CD4-positive, alpha-beta memory T cell (primary cell): ENCODE measurements at regions not wholly inside any gene's neighbourhood (a gene's known extent, or its start where the extent isn't known, plus 50 kb on each side); places are given as distances from the start of the nearest gene placed in this dataset.
A peak's percentile ranks its signal among the peaks of the same experiment; 100 is the strongest.

Experiments used
- CTCF ChIA-PET: fragments of 350-600 bp; sonication (Branson Sonifier 250); formaldehyde crosslinking; loops from one replicate; lab custom pipeline; 2021; ENCODE audit warnings: inconsistent platforms; ENCODE audit not compliant: partially characterized antibody; lab: Charles Lee
- POLR2A ChIA-PET: fragments of 350-600 bp; sonication (Branson Sonifier 250); formaldehyde crosslinking; loops from one replicate; lab custom pipeline; 2021; ENCODE audit not compliant: partially characterized antibody; lab: Charles Lee
- DNase-seq, 5 donors: peaks; one replicate each; pipeline versions ENCODE4 v3.0.0 to v3.0.0-alpha.2; 2020 to 2022; ENCODE audit warnings: mixed read lengths in 1 of 5
- H3K27ac ChIP-seq: one replicate; pipeline ENCODE4 v1.7.0; 2013; ENCODE audit warnings: low read depth, low read length
- H3K27me3 ChIP-seq: 2 replicates; pipeline ENCODE4 v1.7.0; 2013; ENCODE audit warnings: mild to moderate bottlenecking, low read length, moderate library complexity; ENCODE audit not compliant: insufficient read depth
- H3K36me3 ChIP-seq: 2 replicates; pipeline ENCODE4 v1.7.0; 2013; ENCODE audit warnings: mild to moderate bottlenecking, low read length, moderate library complexity; ENCODE audit not compliant: insufficient read depth
- H3K4me1 ChIP-seq: 2 replicates; pipeline ENCODE4 v1.7.0; 2013; ENCODE audit warnings: mild to moderate bottlenecking, low read length, moderate library complexity; ENCODE audit not compliant: insufficient read depth
- H3K4me3 ChIP-seq, 2 donors: one replicate each; pipeline ENCODE4 v1.7.0; 2013; ENCODE audit warnings: low read length in 2 of 2, mild to moderate bottlenecking in 1 of 2
- H3K9me3 ChIP-seq, 2 donors: one replicate each; pipeline ENCODE4 v1.7.0; 2013; ENCODE audit warnings: low read length in 2 of 2, control low read depth in 1 of 2; ENCODE audit not compliant: control insufficient read depth in 1 of 2
- H3K27ac Mint-ChIP-seq, 7 donors: one replicate each; pipeline ENCODE4 v1.8.0; 2020 to 2021; ENCODE audit warnings: mixed read lengths in 7 of 7, mild to moderate bottlenecking in 6 of 7, inconsistent platforms in 3 of 7, moderate library complexity in 3 of 7
- H3K27me3 Mint-ChIP-seq, 2 donors: one replicate each; pipeline ENCODE4 v1.8.0; 2020 to 2021; ENCODE audit warnings: mixed read lengths in 2 of 2
- H3K36me3 Mint-ChIP-seq, 2 donors: one replicate each; pipeline ENCODE4 v1.8.0; 2020 to 2021; ENCODE audit warnings: mixed read lengths in 2 of 2, inconsistent platforms in 1 of 2, mild to moderate bottlenecking in 1 of 2
- H3K4me1 Mint-ChIP-seq, 4 donors: one replicate each; pipeline ENCODE4 v1.8.0; 2020 to 2021; ENCODE audit warnings: mixed read lengths in 4 of 4, mild to moderate bottlenecking in 1 of 4
- H3K4me3 Mint-ChIP-seq, 8 donors: one replicate each; pipeline ENCODE4 v1.8.0; 2020 to 2021; ENCODE audit warnings: mixed read lengths in 8 of 8, mild to moderate bottlenecking in 7 of 8, moderate library complexity in 6 of 8, inconsistent platforms in 3 of 8
- H3K9me3 Mint-ChIP-seq, 8 donors: one replicate each; pipeline ENCODE4 v1.8.0; 2020 to 2021; ENCODE audit warnings: mixed read lengths in 8 of 8, mild to moderate bottlenecking in 5 of 8, inconsistent platforms in 3 of 8, moderate library complexity in 1 of 8
- intact Hi-C: fragments of 100-400 bp; cut with micrococcal nuclease; formaldehyde crosslinking; loops from one replicate; pipeline ENCODE4 v1.15.1; 2023

DNA sequence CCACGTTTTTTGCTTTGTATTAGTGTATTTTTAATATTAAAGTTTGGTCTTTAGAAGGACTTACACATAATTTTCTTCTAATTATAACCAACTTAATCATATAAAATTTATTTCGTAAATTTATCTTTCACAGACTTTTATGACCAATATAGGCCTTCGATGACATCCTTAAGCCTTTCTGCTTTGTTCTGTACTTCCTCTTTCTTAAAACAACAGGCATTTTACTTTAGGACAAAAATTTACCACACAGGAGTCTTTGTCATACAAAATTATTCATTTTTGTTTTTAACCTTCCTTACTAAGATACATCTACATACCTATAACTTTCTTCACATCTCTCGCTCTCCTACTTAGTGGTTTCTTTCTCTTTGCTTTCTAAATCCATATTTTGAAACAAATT lies 56.3 kb downstream of the RGS12 start:
- H3K36me3 ChIP-seq = no peaks in the 10 kb centered on the region
- H3K27ac Mint-ChIP-seq = no peak overlapping the region
- DNase-seq = no peak
- no peaks in the 10 kb centered on the region for H3K9me3 ChIP-seq
- no peak overlapping the region for H3K27ac ChIP-seq
- no peak overlapping the region for H3K4me3 ChIP-seq
- H3K9me3 Mint-ChIP-seq = peaks cover 0 to 8% (median 0%) of the 10 kb centered on the region in 8 donors
- POLR2A ChIA-PET = no interaction called here
- peaks cover 4% of the 10 kb centered on the region for H3K4me1 ChIP-seq
- intact Hi-C loops = loop anchor here (5.0 kb wide), 1 partner anchor 47 kb away; no protein-coding TSS in a partner anchor
- CTCF ChIA-PET = no interaction called here
- peaks cover 5 to 10% (median 7%) of the 10 kb centered on the region in 4 donors for H3K4me1 Mint-ChIP-seq
- H3K27me3 ChIP-seq = no peaks in the 10 kb centered on the region
- no peaks in the 10 kb centered on the region for H3K36me3 Mint-ChIP-seq
- H3K4me3 Mint-ChIP-seq = no peak overlapping the region
- H3K27me3 Mint-ChIP-seq = no peaks in the 10 kb centered on the region

DNA sequence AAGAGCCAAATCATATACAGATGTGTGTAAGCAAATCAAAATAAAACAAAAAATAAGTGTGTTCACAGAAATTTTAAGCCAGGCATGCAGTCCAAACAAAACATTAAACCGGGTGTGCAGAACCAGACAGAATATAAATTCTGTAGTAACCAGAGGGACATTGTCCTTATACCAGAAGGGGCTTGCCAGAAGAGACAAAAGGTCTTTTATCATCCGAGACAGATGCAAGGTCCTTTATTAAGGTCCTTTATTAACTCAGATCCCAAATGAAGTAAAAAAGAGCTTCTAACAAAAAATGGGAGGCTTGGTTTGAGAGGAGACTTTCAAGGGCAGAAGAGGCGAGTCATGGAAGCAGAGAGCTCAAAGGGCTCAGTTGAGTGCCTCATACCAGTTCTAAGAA lies 59.2 kb downstream of the RGS12 start:
- intact Hi-C loops = no loop called here
- Mint-ChIP-seq H3K27me3 (no peaks in the 10 kb centered on the region), H3K9me3 (peaks cover 0 to 8% (median 0%) of the 10 kb centered on the region in 8 donors), H3K27ac (no peak overlapping the region), H3K4me1 (peaks cover 6 to 17% (median 13%) of the 10 kb centered on the region in 4 donors), H3K4me3 (no peak overlapping the region), H3K36me3 (no peaks in the 10 kb centered on the region)
- CTCF ChIA-PET = interaction anchor here (1.5 kb wide), 1 partner anchor 129 kb away, joined by 5 read pairs; no protein-coding TSS in a partner anchor
- DNase-seq = no peak
- H3K4me3 ChIP-seq = no peak overlapping the region
- no peaks in the 10 kb centered on the region for H3K4me1 ChIP-seq
- no peaks in the 10 kb centered on the region for H3K27me3 ChIP-seq
- no peak overlapping the region for H3K27ac ChIP-seq
- no peaks in the 10 kb centered on the region for H3K36me3 ChIP-seq
- POLR2A ChIA-PET = no interaction called here
- H3K9me3 ChIP-seq = no peaks in the 10 kb centered on the region

DNA sequence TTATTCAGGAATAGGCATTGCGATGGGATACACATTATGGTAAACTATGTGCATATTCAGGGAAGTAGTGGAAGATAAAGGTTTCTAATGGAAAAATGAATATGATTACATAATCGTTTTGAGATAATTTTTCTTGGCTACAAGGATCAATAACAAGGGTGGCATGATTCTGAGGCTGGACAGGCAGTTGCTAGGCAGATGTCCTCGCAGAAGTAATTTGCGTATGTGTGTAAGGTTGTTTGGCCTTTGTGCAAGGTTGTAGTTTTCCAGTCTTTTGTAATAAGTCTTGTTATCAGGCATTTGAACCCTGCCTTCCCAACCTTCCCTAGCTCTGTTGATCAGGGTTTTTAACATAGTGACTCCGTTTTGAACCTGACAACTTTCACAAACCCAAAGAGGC lies 59.7 kb downstream of the RGS12 start:
- POLR2A ChIA-PET = no interaction called here
- intact Hi-C loops = no loop called here

DNA sequence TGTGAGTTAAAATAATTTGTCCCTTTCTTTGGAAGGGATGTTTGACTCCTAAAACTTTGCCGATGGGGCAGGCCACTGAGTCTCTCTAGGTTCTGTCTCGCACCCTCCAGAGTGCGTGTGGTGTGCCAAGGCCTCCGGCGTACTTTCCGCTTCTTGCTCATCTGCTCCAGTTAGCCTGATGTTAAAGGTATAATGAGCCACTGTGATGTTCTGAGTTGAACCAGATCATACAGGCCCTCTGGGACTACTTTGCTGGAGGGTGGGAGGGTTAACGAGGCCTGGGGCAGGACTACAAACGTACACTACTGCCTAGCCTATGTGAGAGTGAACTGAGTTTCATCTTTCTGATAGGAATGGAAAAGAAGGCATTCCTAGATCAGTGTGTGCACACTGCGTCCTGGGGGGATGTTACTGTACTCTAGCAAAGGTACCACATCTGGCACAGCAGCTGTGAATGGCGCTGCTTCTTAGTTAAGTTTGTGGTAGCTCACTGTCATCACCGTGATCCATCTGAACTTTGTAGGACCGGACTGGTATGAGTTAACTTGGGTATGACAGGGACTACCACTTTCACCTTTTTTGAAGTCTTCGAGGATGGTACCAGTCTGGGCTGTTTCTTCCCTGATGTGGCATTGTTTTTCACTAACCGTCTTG lies 60.2 kb downstream of the RGS12 start:
- no peaks in the 10 kb centered on the region for H3K27me3 ChIP-seq
- no peaks in the 10 kb centered on the region for H3K9me3 ChIP-seq
- no peak overlapping the region for H3K4me3 ChIP-seq
- peak overlapping the region in 1 of 7 donors; percentile 17 for H3K27ac Mint-ChIP-seq
- H3K27ac ChIP-seq = no peak overlapping the region
- no peaks in the 10 kb centered on the region for H3K4me1 ChIP-seq
- ChIA-PET CTCF (no interaction called here), POLR2A (no interaction called here)
- no peaks in the 10 kb centered on the region for H3K36me3 Mint-ChIP-seq
- no peaks in the 10 kb centered on the region for H3K27me3 Mint-ChIP-seq
- peaks cover 6 to 17% (median 14%) of the 10 kb centered on the region in 4 donors for H3K4me1 Mint-ChIP-seq
- intact Hi-C loops = no loop called here
- H3K9me3 Mint-ChIP-seq = peaks cover 0 to 8% (median 0%) of the 10 kb centered on the region in 8 donors
- H3K36me3 ChIP-seq = no peaks in the 10 kb centered on the region
- no peak for DNase-seq
- no peak overlapping the region for H3K4me3 Mint-ChIP-seq

More for the DNA sequence above, 59.7 kb downstream of the RGS12 start:
- H3K36me3 Mint-ChIP-seq = no peaks in the 10 kb centered on the region
- no peaks in the 10 kb centered on the region for H3K27me3 ChIP-seq
- peaks cover 0 to 8% (median 0%) of the 10 kb centered on the region in 8 donors for H3K9me3 Mint-ChIP-seq
- no peaks in the 10 kb centered on the region for H3K27me3 Mint-ChIP-seq
- H3K36me3 ChIP-seq = no peaks in the 10 kb centered on the region
- no peak overlapping the region for H3K27ac Mint-ChIP-seq
- H3K9me3 ChIP-seq = no peaks in the 10 kb centered on the region
- H3K4me3 ChIP-seq = no peak overlapping the region
- CTCF ChIA-PET = no interaction called here
- no peak overlapping the region for H3K27ac ChIP-seq
- peaks cover 6 to 17% (median 13%) of the 10 kb centered on the region in 4 donors for H3K4me1 Mint-ChIP-seq
- no peak for DNase-seq
- H3K4me3 Mint-ChIP-seq = no peak overlapping the region
- no peaks in the 10 kb centered on the region for H3K4me1 ChIP-seq

DNA sequence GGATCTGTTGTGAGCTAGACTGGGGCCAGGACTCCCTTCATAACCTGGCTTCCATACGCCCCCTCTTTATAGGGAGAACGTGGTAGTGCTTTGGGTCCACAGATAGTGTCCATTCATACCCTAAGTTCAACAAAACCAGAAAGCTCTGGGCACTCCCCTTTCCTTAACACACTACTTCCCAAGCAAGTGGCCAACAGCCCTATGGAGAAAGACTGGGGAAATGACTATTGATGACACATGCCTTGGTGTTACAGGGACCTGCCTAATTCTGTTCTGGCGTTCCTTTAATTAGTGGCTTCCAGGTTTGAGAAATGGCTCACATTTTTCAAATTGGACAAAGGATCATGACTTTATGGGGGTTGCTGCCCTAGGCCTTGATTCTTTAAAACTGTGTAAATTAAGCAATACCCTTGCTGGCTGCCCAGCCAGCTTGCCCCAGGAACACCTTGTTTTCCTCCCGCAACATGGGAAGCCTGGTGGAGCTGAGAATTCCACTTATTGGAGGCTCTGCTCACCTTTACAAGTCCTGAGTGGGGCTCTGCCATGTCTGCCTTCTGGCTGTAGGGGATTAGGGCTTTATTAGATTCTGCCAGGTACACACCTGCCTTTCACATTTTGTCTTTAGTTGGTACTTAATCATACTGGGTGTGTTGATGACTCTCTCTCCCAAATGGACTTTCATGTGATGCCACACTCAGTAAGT lies 61.1 kb downstream of the RGS12 start:
- no peaks in the 10 kb centered on the region for H3K36me3 ChIP-seq
- Mint-ChIP-seq H3K27ac (no peak overlapping the region), H3K27me3 (no peaks in the 10 kb centered on the region), H3K4me3 (no peak overlapping the region), H3K9me3 (peaks cover 0 to 8% (median 0%) of the 10 kb centered on the region in 8 donors), H3K4me1 (peaks cover 10 to 19% (median 15%) of the 10 kb centered on the region in 4 donors), H3K36me3 (no peaks in the 10 kb centered on the region)
- intact Hi-C loops = no loop called here
- no peak for DNase-seq
- H3K4me1 ChIP-seq = no peaks in the 10 kb centered on the region
- no peaks in the 10 kb centered on the region for H3K27me3 ChIP-seq
- no peak overlapping the region for H3K4me3 ChIP-seq
- H3K27ac ChIP-seq = no peak overlapping the region
- H3K9me3 ChIP-seq = no peaks in the 10 kb centered on the region
- POLR2A ChIA-PET = no interaction called here
- CTCF ChIA-PET = interaction anchor here (1.1 kb wide), 1 partner anchor 8 kb away, joined by 4 read pairs; no protein-coding TSS in a partner anchor

DNA sequence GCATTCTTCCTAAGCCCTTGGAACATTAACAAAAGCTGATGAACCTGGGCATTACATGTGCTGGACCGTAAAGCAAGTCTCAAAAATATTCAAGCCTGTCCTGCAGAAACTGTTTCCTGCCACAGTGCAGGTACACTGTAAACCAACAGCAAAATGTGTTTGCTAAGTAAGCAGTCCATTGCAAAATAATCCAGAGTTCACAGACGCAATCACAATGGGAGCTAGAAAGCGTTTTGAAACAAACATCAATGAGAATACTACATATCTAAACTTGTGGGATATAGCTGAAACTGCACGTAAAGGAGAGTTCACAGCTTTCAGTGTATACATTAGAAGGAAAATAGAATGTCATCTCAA lies 61.6 kb downstream of the RGS12 start:
- intact Hi-C loops = no loop called here
- CTCF ChIA-PET = interaction anchor here (1.1 kb wide), 1 partner anchor 8 kb away, joined by 4 read pairs; no protein-coding TSS in a partner anchor
- POLR2A ChIA-PET = no interaction called here
- Mint-ChIP-seq H3K36me3 (no peaks in the 10 kb centered on the region), H3K27me3 (no peaks in the 10 kb centered on the region), H3K4me3 (no peak overlapping the region), H3K4me1 (peaks cover 10 to 19% (median 15%) of the 10 kb centered on the region in 4 donors), H3K27ac (no peak overlapping the region), H3K9me3 (peaks cover 0 to 8% (median 0%) of the 10 kb centered on the region in 8 donors)
- no peak overlapping the region for H3K27ac ChIP-seq
- DNase-seq = no peak
- H3K4me3 ChIP-seq = no peak overlapping the region
- no peaks in the 10 kb centered on the region for H3K36me3 ChIP-seq
- no peaks in the 10 kb centered on the region for H3K4me1 ChIP-seq
- H3K27me3 ChIP-seq = no peaks in the 10 kb centered on the region
- no peaks in the 10 kb centered on the region for H3K9me3 ChIP-seq

DNA sequence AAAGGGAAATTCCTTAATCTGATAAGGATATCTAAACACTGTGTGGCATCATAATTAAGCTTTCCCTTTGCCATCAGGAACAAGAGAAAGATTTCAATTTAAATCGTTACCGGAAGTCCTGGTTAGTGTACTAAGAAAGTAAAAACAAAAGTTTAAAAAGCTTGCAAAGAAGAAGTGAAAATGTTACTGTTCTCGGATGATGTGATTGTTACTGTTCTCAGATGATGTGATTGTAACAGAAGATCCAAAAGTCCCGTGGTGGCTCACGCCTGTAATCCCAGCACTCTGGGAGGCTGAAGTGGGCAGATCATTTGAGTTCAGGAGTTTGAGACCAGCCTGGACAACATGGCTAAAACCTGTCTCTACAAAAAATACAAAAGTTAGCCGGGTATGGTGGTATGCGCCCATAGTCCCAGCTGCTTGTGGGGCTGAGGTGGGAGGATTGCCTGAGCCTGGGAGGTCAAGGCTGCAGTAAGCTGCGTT lies 62.5 kb downstream of the RGS12 start:
- H3K9me3 ChIP-seq = no peaks in the 10 kb centered on the region
- H3K36me3 ChIP-seq = no peaks in the 10 kb centered on the region
- intact Hi-C loops = no loop called here
- no peak overlapping the region for H3K27ac ChIP-seq
- no peak for DNase-seq
- H3K27ac Mint-ChIP-seq = peak overlapping the region in 5 of 7 donors; percentile 47 to 74 (median 63)
- H3K4me3 Mint-ChIP-seq = peak overlapping the region in 7 of 8 donors; percentile 20 to 69 (median 58)
- H3K36me3 Mint-ChIP-seq = no peaks in the 10 kb centered on the region
- POLR2A ChIA-PET = no interaction called here
- no peaks in the 10 kb centered on the region for H3K27me3 ChIP-seq
- CTCF ChIA-PET = interaction anchor here (0.6 to 1.9 kb wide), 4 partner anchors 9 to 850 kb away, joined by 3 to 4 read pairs (median 4); no protein-coding TSS in a partner anchor
- H3K4me3 ChIP-seq = no peak overlapping the region
- no peaks in the 10 kb centered on the region for H3K4me1 ChIP-seq
- H3K27me3 Mint-ChIP-seq = no peaks in the 10 kb centered on the region
- peaks cover 13 to 27% (median 22%) of the 10 kb centered on the region in 4 donors for H3K4me1 Mint-ChIP-seq
- H3K9me3 Mint-ChIP-seq = peaks cover 0 to 8% (median 0%) of the 10 kb centered on the region in 8 donors
